Osteoblast (primary cell): ENCODE measurements at regions not wholly inside any gene's neighbourhood (a gene's known extent, or its start where the extent isn't known, plus 50 kb on each side); places are given as distances from the start of the nearest gene placed in this dataset.

Experiments
- DNase-seq: peaks from one replicate; pipeline ENCODE4 v3.0.0; 2011; ENCODE audit warnings: low spot score, mixed read lengths; ENCODE audit not compliant: insufficient read length; ENCODE audit errors: missing footprints
- H2AFZ ChIP-seq: 2 replicates; pipeline ENCODE4 v1.6.0; 2011; ENCODE audit warnings: mild to moderate bottlenecking, low read length
- H3K27ac ChIP-seq: 2 replicates; pipeline ENCODE4 v1.5.1; 2011; ENCODE audit warnings: mild to moderate bottlenecking, low read depth, low read length, moderate library complexity
- H3K27me3 ChIP-seq: 2 replicates; pipeline ENCODE4 v1.6.0; 2012; ENCODE audit warnings: mild to moderate bottlenecking, control low read depth, inconsistent platforms, low read length, moderate library complexity; ENCODE audit not compliant: insufficient read depth
- H3K36me3 ChIP-seq: 2 replicates; pipeline ENCODE4 v1.5.1; 2011; ENCODE audit warnings: mild to moderate bottlenecking, low read length, control low read depth, moderate library complexity; ENCODE audit not compliant: insufficient read depth
- H3K4me1 ChIP-seq: 2 replicates; pipeline ENCODE4 v1.5.1; 2011; ENCODE audit warnings: mild to moderate bottlenecking, low read length, control low read depth, moderate library complexity; ENCODE audit not compliant: insufficient read depth
- H3K4me2 ChIP-seq: 2 replicates; pipeline ENCODE4 v1.6.0; 2011; ENCODE audit warnings: mild to moderate bottlenecking, low read length; ENCODE audit not compliant: insufficient read depth
- H3K4me3 ChIP-seq: fragments of 200-600 bp; sonication (generic); 3 replicates; pipeline ENCODE4 v1.5.1; 2012; ENCODE audit warnings: mild to moderate bottlenecking, low read length, inconsistent platforms; ENCODE audit not compliant: insufficient read depth
- H3K79me2 ChIP-seq: 2 replicates; pipeline ENCODE4 v1.6.0; 2012; ENCODE audit warnings: mild to moderate bottlenecking, low read length, control low read depth, inconsistent platforms; ENCODE audit not compliant: insufficient read depth
- H3K9me3 ChIP-seq: 2 replicates; pipeline ENCODE4 v1.5.1; 2011; ENCODE audit warnings: low read depth, low read length, control low read depth
- H4K20me1 ChIP-seq: 2 replicates; pipeline ENCODE4 v1.6.0; 2012; ENCODE audit warnings: mild to moderate bottlenecking, low read length, control low read depth; ENCODE audit not compliant: insufficient read depth
- CTCF ChIP-seq: IDR thresholded peaks from 2 replicates; pipeline ENCODE4 v1.5.1; 2011; ENCODE audit warnings: mild to moderate bottlenecking, low read depth, low read length, moderate library complexity; ENCODE audit errors: extremely low read depth

DNA sequence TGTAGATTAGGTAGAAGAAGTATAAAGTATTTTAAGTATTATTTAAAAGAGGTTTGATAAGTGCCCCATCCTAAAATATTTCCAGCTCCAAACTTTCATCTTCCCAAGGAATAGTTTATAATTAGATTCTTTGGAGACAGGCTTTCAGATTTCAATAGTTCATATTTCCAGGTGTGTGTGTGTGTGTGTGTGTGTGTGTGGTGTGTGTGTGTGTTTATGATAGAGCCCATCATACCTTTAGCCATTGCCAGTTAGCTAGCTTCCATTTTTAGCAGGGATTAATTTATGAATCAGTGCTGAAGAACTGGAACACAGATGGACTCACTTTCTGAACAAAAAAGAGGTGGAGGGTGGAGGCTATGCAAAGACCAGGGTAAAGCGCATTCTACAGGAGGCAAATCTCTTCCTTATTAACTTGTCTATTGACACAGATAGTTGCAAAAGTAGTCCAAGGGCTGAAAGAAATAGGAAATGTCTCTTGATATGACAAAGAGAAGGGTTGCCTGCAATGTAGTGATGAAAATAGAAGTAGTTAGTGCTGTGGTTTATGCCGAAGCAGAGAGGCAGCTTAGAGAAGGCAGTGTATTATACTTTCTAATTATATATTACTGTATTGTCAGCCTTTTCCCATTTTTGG lies 301.1 kb downstream of the MAN2A1 start:
- Histone ChIP-seq H2AFZ (no peak overlapping the region), H3K4me2 (no peak overlapping the region), H3K79me2 (no peaks in the 10 kb centered on the region), H3K4me1 (no peaks in the 10 kb centered on the region), H3K27me3 (no peaks in the 10 kb centered on the region), H3K9me3 (no peaks in the 10 kb centered on the region), H4K20me1 (no peaks in the 10 kb centered on the region), H3K27ac (no peak overlapping the region), H3K36me3 (no peaks in the 10 kb centered on the region), H3K4me3 (no peak overlapping the region)
- no peak for TF ChIP-seq CTCF
- DNase-seq: no peak

DNA sequence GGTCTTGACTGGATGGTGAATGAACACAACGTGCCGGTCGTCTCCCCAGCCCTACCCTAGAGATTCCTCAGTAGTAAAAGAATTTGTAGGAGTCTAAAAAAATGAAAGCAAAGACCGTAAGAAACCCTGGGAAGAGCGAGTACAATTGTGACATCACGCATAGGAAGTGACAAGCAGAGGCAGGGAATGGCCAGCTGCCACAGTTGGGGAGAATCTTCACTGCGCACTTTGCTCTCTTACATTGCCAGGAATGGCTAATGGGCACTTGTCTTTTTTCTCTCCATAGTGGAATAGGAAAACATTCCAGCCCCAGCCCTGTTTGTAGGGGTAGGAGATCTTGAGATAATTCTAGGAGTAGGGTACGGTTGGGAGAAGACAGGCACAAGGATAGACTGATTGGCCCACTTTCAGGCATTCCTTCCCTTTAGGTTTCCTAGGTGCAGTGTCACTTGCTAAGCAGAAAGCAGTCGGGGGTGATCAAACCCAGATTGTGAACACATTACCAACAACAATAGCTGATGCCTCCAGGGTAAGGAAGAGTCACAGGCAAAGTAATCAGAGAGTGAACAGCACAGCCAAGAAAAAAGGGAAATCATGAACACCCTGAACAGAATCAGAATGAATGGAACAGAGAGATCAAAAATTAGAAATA lies 302.7 kb downstream of the MAN2A1 start:
- no peaks in the 10 kb centered on the region for H4K20me1 ChIP-seq
- no peaks in the 10 kb centered on the region for H3K27me3 ChIP-seq
- H3K9me3 ChIP-seq: no peaks in the 10 kb centered on the region
- H3K4me1 ChIP-seq: no peaks in the 10 kb centered on the region
- H2AFZ ChIP-seq: no peak overlapping the region
- no peaks in the 10 kb centered on the region for H3K79me2 ChIP-seq
- no peak overlapping the region for H3K27ac ChIP-seq
- H3K4me2 ChIP-seq: no peak overlapping the region
- H3K4me3 ChIP-seq: no peak overlapping the region
- TF ChIP-seq CTCF: no peak
- no peak for DNase-seq
- no peaks in the 10 kb centered on the region for H3K36me3 ChIP-seq

DNA sequence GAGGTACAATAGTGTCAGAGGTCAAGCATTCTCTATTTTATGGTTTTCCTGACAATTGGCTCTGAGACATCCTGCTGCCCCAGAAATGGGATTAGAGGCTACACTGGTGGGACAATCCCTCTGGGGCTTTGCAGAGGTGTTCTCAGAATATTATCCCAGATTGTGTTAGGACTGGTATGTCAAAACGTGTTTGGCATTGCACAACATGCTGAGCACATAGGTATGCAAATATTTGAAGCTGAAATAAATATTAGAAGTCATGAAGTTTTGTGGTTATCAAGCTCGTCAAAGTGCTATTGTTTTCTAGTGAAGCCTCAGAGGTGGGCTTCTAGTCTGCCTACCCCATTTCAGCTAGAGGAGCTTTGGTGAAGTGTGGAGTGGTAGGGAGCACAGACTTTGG lies 304.4 kb downstream of the MAN2A1 start:
- H4K20me1 ChIP-seq: no peaks in the 10 kb centered on the region
- TF ChIP-seq CTCF: no peak
- H3K27ac ChIP-seq: no peak overlapping the region
- no peak overlapping the region for H2AFZ ChIP-seq
- no peak overlapping the region for H3K4me3 ChIP-seq
- H3K36me3 ChIP-seq: no peaks in the 10 kb centered on the region
- no peak overlapping the region for H3K4me2 ChIP-seq
- H3K79me2 ChIP-seq: no peaks in the 10 kb centered on the region
- peak; percentile 27 for DNase-seq
- no peaks in the 10 kb centered on the region for H3K9me3 ChIP-seq
- H3K4me1 ChIP-seq: no peaks in the 10 kb centered on the region
- no peaks in the 10 kb centered on the region for H3K27me3 ChIP-seq

- Histone ChIP-seq H2AFZ (no peak overlapping the region), H3K79me2 (no peaks in the 10 kb centered on the region), H3K4me2 (no peak overlapping the region), H3K36me3 (no peaks in the 10 kb centered on the region), H3K27me3 (no peaks in the 10 kb centered on the region), H3K4me1 (peaks cover 9% of the 10 kb centered on the region), H3K27ac (no peak overlapping the region), H3K4me3 (no peak overlapping the region), H3K9me3 (no peaks in the 10 kb centered on the region), H4K20me1 (no peaks in the 10 kb centered on the region)
- no peak for TF ChIP-seq CTCF
- no peak for DNase-seq
These were observed 306.5 kb downstream of the MAN2A1 start for GRCh38 chr5:109996246-109996645.
